RKO (cell line): ENCODE measurements at regions not wholly inside any gene's neighbourhood (a gene's known extent, or its start where the extent isn't known, plus 50 kb on each side); places are given as distances from the start of the nearest gene placed in this dataset.
A peak's percentile ranks its signal among the peaks of the same experiment; 100 is the strongest.

Experiments
- DNase-seq: peaks from one replicate; pipeline ENCODE4 v3.0.0-alpha.2; 2016; ENCODE audit warnings: low spot score

GRCh38 chr14:100659345-100660001, 67.2 kb upstream of the DLK1 start:
- no peak for DNase-seq

- no peak for DNase-seq
Observed at GRCh38 chr14:100660498-100660881, 66.2 kb upstream of the DLK1 start.

DNA sequence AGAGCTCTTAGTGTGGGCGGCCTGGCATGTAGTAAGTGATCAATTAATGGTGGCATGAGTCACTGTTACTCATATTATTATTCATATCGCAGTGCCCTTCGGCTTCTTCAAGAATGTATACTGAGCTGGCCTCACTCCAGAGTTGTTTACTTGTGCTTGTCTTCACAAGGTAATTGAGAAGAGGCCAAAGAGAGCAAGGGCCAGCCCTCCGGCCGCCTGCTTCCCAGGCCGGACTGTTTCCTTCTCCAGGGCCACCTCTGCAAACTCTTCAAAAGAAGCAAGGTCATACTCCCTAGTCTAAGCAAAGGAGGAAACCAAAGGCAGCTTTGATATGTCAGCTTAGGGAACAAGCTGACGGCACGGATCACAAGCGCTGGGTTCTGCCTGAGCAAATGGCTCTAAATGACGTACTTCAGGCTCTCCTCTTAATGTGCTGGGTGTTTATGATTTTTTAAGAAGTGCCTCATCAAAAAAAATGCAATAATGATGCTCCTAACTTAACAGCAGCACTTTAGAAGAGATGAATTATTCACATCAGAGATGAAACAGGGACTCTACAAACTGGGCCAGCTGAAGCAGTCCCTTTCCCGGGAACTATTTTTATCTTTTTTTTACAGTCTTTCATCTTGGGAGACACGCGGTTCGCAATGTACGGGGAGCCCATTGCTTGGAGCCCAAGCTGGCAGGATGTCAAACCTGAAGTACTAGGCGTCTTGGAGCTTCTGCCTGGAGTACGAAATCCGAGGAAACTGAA, 65.6 kb upstream of the DLK1 start:
- DNase-seq, result peak; percentile 77

GRCh38 chr14:100662879-100663760, 63.6 kb upstream of the DLK1 start:
- peak; percentile 66 for DNase-seq

DNA sequence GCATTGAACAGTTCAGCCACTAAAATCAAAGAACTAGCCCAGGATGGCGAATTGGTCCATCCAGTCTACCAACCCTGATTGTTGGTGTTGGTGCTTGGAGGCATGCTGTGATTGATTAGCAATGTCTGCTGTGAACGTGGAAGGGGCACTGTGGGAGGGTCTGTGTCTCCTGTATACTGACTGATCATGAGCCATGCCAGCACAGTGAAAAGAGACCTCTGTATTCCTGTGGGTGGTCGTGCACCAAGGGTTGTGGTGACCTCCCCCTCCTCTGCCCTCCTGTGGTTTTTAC, 63.0 kb upstream of the DLK1 start:
- no peak for DNase-seq

- DNase-seq, result no peak
Observed at GRCh38 chr14:100664231-100664630, 62.5 kb upstream of the DLK1 start.

- DNase-seq, result no peak
Observed at GRCh38 chr14:100664841-100665510, 61.7 kb upstream of the DLK1 start.

DNA sequence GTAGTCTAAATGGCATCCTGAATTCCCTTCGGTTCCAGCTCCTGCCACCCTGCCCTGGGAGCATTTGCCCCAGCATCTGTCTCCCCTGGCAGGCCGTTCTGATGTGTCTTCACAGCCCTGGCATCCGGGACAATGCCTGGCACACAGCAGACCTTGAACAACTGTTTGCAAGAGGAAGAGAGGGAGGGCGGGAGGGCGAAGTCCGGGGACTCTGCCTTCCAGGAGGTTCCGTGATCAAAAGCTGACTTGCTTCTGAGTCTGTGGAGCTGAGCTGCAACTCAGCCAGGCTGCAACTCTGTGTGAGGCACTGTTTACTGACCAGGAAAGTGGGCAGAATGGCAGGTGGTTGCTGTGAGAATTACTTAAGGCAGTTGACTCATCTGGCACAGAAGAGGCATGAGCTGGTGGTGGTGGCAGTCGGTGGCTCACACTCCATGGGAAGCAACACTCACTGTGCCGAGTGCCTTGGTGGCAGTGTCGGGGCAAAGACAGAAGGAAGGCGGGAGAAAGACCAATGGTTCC, 61.1 kb upstream of the DLK1 start:
- peak; percentile 70 for DNase-seq

DNA sequence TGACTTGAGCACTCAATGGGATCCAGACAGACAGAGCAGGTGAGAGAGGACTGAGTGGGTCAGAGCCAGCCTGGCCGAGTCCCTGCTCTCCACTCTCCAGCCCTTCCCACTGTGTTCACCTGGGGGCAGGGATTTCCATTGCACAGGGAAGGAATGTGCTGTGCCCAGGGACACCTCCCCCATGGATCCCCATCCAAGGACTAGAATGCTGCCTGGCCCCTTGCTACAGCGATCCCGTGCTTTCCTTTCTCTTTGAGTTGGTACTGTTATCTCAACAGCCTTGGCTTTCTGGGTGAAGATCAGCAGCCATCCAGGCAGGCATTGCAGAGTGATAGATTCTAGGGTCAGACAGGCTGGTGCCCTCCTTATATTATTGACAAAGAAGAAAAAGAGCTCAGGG, 60.3 kb upstream of the DLK1 start:
- DNase-seq, result no peak

DNA sequence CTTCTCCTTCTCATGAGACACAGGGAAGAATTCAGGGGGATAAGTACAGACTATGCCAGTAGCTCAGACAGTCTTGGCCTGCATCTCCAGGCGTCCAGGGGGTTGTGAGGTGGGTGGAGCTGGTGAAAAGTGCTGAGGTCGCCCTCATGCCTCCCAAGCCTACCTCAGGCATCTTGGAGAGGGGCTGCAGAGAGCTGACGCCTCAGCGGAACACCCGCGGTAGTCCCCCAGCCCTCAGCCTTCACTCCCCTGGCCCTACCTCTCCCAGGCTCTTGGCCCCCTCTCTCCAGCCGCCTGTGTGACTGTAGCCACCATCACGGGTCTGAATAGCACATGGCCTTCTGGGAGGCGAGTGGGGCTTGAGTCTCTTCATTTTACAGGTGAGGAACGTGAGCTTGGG, 59.8 kb upstream of the DLK1 start:
- no peak for DNase-seq

DNA sequence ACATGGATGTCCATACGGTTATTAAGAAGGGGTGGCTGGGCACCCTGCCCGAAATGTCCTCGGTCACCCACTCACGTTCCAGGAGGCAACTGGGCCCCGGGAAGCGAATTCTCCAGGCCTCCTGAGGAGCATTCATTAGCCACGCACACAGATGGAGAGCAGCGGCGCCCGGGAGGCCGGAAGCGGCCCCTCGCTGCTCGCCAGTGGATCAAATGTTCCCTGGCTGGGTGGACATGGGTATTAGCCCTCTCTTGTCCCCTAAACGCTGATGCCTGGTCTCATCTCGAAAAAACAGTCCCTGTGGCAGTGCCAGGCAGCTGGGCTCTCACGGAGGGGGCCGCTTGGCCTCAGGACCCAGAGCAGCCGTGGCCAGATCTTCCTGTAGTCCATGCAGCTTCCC, 59.0 kb upstream of the DLK1 start:
- DNase-seq, result no peak

DNA sequence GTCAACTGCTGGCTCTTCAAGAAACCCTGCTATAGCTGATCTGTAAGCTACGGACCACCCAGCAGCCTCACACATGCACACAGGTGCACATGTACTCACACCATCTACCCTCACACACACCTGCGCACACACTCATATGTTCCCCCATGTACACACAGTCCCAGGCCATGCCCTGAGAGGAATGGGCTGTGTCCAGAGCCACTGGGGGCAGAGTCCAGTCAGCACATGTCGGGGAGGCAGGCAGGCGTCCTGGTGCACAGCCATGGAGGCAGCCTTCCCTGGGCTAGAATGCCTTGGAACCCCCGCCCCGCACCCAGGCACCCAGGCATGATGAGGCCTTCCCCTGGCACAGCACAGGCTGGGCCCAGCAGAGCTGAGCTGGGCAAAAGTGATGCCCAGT, 58.3 kb upstream of the DLK1 start:
- DNase-seq, result no peak

GRCh38 chr14:100669011-100669412, 57.7 kb upstream of the DLK1 start:
- no peak for DNase-seq

GRCh38 chr14:100669468-100669867, 57.2 kb upstream of the DLK1 start:
- DNase-seq, result no peak

DNA sequence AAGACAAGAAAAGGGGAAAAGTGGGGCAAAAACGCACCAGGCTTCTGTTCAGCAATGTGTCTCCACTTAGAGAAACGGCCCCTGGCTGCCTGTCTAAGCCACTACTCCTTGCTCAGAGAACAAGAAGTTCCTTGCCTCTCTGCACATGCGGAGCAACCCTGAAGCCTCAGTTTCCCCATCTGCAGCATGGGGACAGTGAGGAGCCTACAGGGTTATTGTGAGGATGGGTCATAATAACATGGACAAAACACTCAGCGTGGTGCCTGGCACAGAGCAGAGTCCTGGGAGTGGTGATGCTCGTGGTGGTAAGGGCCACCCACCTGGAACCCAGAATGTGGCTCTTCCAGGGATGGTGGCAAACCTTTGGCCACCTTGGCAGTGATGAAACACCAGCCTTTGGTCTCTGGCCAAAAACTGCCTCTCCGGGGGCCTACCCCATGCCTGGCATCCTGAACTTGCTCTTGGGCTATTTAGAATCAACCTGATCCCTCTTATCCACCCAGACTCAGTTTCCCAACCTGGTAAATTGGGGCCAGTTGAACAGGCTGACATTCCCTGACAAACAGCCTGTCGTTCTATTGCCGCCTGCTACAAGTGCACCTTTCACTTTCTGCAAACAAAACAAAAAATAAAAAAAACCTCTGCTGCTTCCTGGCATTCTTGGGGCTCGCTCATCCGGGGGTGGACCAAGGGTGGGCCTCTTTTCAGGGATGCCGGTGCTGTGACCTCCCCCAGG, 56.5 kb upstream of the DLK1 start:
- no peak for DNase-seq

- no peak for DNase-seq
Observed at GRCh38 chr14:100670753-100671049, 56.0 kb upstream of the DLK1 start.

GRCh38 chr14:100671386-100671901, 55.2 kb upstream of the DLK1 start:
- DNase-seq, result no peak

- no peak for DNase-seq
Observed at GRCh38 chr14:100671906-100672305, 54.8 kb upstream of the DLK1 start.

DNA sequence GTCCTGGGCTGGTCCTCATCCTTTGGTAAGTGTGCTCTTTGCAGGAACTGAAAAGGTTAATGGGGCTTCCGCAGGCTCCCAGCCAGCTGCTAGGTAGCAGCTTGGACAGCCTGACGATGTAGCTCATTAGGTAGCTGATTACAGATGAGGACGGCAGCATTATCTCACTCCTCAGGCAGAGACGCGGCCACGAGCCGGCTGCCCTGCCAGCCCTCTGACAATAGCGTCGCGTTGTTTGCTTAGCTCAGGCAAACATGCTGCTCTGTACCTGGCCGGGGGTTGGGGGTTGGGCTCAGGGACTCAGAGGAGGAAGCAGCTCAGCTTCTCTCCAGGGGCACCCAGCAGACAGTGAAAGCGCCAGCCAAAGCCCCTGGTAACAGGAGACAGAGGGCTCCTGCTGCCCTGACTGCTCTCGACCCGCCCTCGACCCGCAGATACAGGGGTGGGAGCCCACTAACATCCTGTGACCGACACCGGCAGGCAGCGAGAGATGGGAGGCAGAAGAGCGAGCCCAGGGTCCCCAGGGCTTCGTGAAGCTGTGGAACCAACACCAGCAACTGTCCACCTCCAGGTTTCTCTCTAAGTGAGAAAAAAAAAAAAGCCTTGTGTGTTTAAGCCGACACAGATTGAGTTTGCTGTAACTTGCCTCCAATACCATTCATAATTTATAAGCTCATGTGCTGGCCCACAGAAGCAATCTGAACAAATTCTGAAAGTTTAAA, 53.4 kb upstream of the DLK1 start:
- DNase-seq, result no peak

- DNase-seq, result no peak
Observed at GRCh38 chr14:100673807-100674154, 52.9 kb upstream of the DLK1 start.

- no peak for DNase-seq
Observed at GRCh38 chr14:100674428-100674827, 52.3 kb upstream of the DLK1 start.
